ENCODE measurements at regions not wholly inside any gene's neighbourhood (a gene's known extent, or its start where the extent isn't known, plus 50 kb on each side); places are given as distances from the start of the nearest gene placed in this dataset.

- no peak for DNase-seq
Measured at GRCh38 chr5:3359642-3360041, 236.0 kb upstream of the IRX1 start.

GRCh38 chr5:3357291-3357690, 238.3 kb upstream of the IRX1 start:
- no peak for DNase-seq

GRCh38 chr5:3356016-3356415, 239.6 kb upstream of the IRX1 start:
- DNase-seq: no peak

- no peak for DNase-seq
Measured at GRCh38 chr5:3355126-3355525, 240.5 kb upstream of the IRX1 start.

- no peak for DNase-seq
Measured at GRCh38 chr5:3354606-3355005, 241.0 kb upstream of the IRX1 start.

GRCh38 chr5:3353561-3353960, 242.1 kb upstream of the IRX1 start:
- DNase-seq: no peak

GRCh38 chr5:3352711-3353110, 242.9 kb upstream of the IRX1 start:
- no peak for DNase-seq

GRCh38 chr5:3351581-3352442, 243.8 kb upstream of the IRX1 start:
- no peak for DNase-seq

GRCh38 chr5:3350781-3351180, 244.9 kb upstream of the IRX1 start:
- no peak for DNase-seq

- DNase-seq: no peak
Measured at GRCh38 chr5:3349704-3350565, 245.7 kb upstream of the IRX1 start.

GRCh38 chr5:3348576-3349535, 246.8 kb upstream of the IRX1 start:
- no peak for DNase-seq

GRCh38 chr5:3347741-3348140, 247.9 kb upstream of the IRX1 start:
- DNase-seq: no peak

- DNase-seq: no peak
Measured at GRCh38 chr5:3346111-3346820, 249.4 kb upstream of the IRX1 start.

GRCh38 chr5:3345195-3345594, 250.4 kb upstream of the IRX1 start:
- DNase-seq: no peak

GRCh38 chr5:3344671-3345070, 251.0 kb upstream of the IRX1 start:
- DNase-seq: no peak

- DNase-seq: no peak
Measured at GRCh38 chr5:3343911-3344310, 251.7 kb upstream of the IRX1 start.

- DNase-seq: no peak
Measured at GRCh38 chr5:3343211-3343610, 252.4 kb upstream of the IRX1 start.

GRCh38 chr5:3342271-3343100, 253.1 kb upstream of the IRX1 start:
- no peak for DNase-seq

- no peak for DNase-seq
Measured at GRCh38 chr5:3341446-3342240, 254.0 kb upstream of the IRX1 start.

GRCh38 chr5:3340471-3340870, 255.2 kb upstream of the IRX1 start:
- DNase-seq: no peak

GRCh38 chr5:3339798-3340115, 255.9 kb upstream of the IRX1 start:
- DNase-seq: no peak

All from fibroblast of skin of right biceps (primary cell).